ENCODE measurements at regions not wholly inside any gene's neighbourhood (a gene's known extent, or its start where the extent isn't known, plus 50 kb on each side); places are given as distances from the start of the nearest gene placed in this dataset.

GRCh38 chr1:56106531-56107274, 472.7 kb downstream of the PLPP3 start:
- TF ChIP-seq ZNF274 (IDR thresholded peaks at IDR 0.05; ENCODE audit: borderline replicate concordance, extremely low read depth, low read length) (no peak), EZH2 (IDR thresholded peaks at IDR 0.05; ENCODE audit: low read depth, low read length, severe bottlenecking) (no peak), CTCF (IDR thresholded peaks at IDR 0.05; ENCODE audit: control extremely low read depth in 1 of 3, insufficient read depth in 1 of 3, low read depth in 1 of 3, low read length in 3 of 3) (no peak)
